Skin epidermis (tissue), 12 donors: ENCODE measurements at regions not wholly inside any gene's neighbourhood (a gene's known extent, or its start where the extent isn't known, plus 50 kb on each side); places are given as distances from the start of the nearest gene placed in this dataset.

Experiments
- H3K27ac ChIP-seq, 21 experiments: fragments of 200-600 bp; sonication (generic) in 11 of 21; one replicate each; pipeline ENCODE4 v1.5.0; 2020; ENCODE audit warnings: mild to moderate bottlenecking in 3 of 21, inconsistent platforms in 2 of 21, moderate library complexity in 2 of 21
- H3K4me3 ChIP-seq, 7 experiments: fragments of 200-600 bp; sonication (generic) in 2 of 7; one replicate each; pipeline ENCODE4 v1.5.0; 2020; ENCODE audit warnings: inconsistent platforms in 2 of 7, mild to moderate bottlenecking in 2 of 7, moderate library complexity in 1 of 7

GRCh38 chr7:13421776-13422175 lies 567.7 kb downstream of the ETV1 start:
- no peak overlapping the region for H3K4me3 ChIP-seq
- no peak overlapping the region for H3K27ac ChIP-seq

- H3K27ac ChIP-seq = no peak overlapping the region
- H3K4me3 ChIP-seq = no peak overlapping the region
Observed at GRCh38 chr7:13433946-13434345, 555.5 kb downstream of the ETV1 start.

- no peak overlapping the region for H3K27ac ChIP-seq
- H3K4me3 ChIP-seq = no peak overlapping the region
Observed at GRCh38 chr7:13442226-13442625, 547.2 kb downstream of the ETV1 start.

- H3K4me3 ChIP-seq = no peak overlapping the region
- no peak overlapping the region for H3K27ac ChIP-seq
Observed at GRCh38 chr7:13447637-13448036, 541.8 kb downstream of the ETV1 start.

GRCh38 chr7:13448243-13448642 lies 541.2 kb downstream of the ETV1 start:
- no peak overlapping the region for H3K27ac ChIP-seq
- H3K4me3 ChIP-seq = no peak overlapping the region

DNA sequence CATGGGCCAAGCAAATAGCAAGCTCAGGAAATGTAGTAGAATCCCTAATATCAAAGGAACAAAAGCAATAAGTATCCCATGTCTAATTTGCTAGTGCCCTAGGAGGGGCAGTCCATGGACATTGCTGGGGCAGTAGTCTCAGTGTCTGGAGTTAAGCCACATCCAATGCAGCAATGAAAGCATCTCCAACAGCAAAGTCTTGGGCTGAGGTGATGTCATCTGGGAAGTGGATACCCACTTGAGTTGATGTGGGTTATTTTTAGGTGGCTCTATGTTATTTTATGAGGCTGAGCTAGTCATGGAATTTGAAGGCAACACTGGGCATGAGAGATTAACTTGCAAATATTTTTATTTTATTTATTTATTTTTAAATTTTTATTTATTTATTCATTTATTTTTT lies 540.0 kb downstream of the ETV1 start:
- Histone ChIP-seq H3K4me3 (no peak overlapping the region), H3K27ac (no peak overlapping the region)

DNA sequence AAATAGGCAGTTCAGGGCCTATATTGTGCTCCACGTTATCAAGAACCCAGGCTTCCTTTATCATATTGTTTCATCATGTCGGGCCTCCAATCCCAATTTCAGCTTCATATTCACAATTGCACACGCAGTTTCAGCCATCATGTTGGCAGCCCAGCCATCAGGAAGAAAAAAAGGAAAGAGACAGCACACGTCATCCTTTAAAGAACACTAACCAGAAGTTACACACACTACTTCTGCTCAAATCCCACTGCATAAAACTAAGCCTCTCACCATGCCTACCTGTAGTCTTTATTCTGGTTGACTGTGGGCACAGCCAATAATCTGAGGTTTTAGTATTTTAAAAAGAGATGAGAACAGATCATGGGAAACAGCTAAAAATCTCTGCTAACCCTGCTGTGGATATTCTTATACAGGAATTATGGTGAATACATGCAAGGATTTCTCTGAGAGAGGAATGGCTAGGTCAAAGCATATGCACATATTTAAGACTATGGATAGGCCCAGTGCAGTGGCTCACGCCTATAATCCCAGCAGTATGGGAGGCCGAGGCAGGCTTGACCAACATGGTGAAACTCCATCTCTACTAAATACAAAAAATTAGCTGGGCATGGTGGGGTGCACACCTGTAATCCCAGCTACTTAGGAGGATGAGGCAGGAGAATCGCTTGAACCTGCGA lies 534.4 kb downstream of the ETV1 start:
- H3K27ac ChIP-seq = no peak overlapping the region
- no peak overlapping the region for H3K4me3 ChIP-seq

GRCh38 chr7:13457790-13458189 lies 531.7 kb downstream of the ETV1 start:
- no peak overlapping the region for H3K27ac ChIP-seq

GRCh38 chr7:13466874-13467547 lies 522.5 kb downstream of the ETV1 start:
- Histone ChIP-seq H3K4me3 (no peak overlapping the region), H3K27ac (no peak overlapping the region)

More at GRCh38 chr7:13457790-13458189, 531.7 kb downstream of the ETV1 start:
- H3K4me3 ChIP-seq = no peak overlapping the region

- no peak overlapping the region for H3K27ac ChIP-seq
- no peak overlapping the region for H3K4me3 ChIP-seq
Observed at GRCh38 chr7:13476881-13477444, 512.5 kb downstream of the ETV1 start.

DNA sequence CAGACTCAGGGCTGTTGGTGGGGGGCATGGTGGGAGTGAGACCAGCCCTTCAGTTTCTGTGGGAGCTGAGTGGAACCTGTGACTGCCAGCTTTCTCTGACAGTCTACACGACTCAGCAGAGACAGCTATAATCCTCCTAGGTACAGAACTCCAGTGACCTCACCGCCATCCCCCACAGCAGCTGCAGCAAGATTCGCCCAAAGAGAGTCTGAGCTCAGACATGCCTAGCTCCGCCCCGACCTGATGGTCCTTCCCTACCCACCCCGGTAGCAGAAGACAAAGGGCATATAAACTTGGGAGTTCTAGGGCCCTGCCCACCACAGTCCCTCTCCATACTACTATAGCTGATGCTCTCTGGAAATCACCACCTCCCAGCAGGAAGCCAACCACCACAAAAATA lies 500.1 kb downstream of the ETV1 start:
- H3K27ac ChIP-seq = no peak overlapping the region

GRCh38 chr7:13496976-13497375 lies 492.5 kb downstream of the ETV1 start:
- Histone ChIP-seq H3K4me3 (no peak overlapping the region), H3K27ac (no peak overlapping the region)

More for the DNA sequence above, 500.1 kb downstream of the ETV1 start:
- H3K4me3 ChIP-seq = no peak overlapping the region

- no peak overlapping the region for H3K4me3 ChIP-seq
- H3K27ac ChIP-seq = no peak overlapping the region
Observed at GRCh38 chr7:13508586-13508985, 480.9 kb downstream of the ETV1 start.

GRCh38 chr7:13518738-13519137 lies 470.7 kb downstream of the ETV1 start:
- no peak overlapping the region for H3K27ac ChIP-seq
- H3K4me3 ChIP-seq = no peak overlapping the region

DNA sequence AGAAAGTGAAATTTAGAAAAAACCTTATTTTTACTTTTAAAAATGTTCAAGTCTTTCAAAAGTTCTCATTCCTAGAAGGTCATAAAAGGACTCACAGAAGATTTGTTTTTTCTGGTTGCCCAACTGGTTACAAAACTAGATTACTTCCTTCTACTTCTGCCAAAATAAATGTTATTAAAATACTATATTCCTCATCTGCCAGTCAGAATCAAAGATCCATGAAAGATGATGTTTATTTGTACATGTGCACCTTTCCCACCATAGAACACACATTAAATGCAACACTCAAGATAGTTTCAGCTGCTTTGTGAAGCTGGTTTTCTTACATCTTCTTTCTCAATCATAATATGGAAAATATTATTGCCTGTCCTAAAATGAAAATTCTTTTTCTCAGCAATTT lies 465.4 kb downstream of the ETV1 start:
- Histone ChIP-seq H3K4me3 (no peak overlapping the region), H3K27ac (no peak overlapping the region)

GRCh38 chr7:13532028-13532753 lies 457.3 kb downstream of the ETV1 start:
- no peak overlapping the region for H3K27ac ChIP-seq
- H3K4me3 ChIP-seq = no peak overlapping the region

GRCh38 chr7:13538669-13539068 lies 450.8 kb downstream of the ETV1 start:
- Histone ChIP-seq H3K27ac (no peak overlapping the region), H3K4me3 (no peak overlapping the region)

DNA sequence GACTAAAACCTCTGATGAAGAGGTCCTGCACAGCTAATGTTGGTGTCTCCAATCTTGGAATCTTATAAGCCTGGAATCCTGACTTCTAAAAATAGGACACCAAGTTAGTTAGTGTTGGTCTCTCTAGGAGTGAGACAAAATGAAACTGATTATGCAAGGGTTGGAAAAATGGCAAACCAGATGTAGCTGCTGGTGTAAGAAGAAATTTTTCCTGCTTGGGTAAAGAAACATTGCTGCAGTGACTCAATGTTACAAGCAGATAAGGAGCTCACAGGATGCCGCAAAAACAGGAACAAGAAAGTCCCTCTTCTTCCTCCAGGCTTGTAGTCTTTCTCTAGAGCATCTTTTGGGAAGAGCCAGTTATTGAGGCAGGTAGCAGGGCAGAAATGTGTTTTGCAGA lies 449.0 kb downstream of the ETV1 start:
- Histone ChIP-seq H3K27ac (no peak overlapping the region), H3K4me3 (no peak overlapping the region)

- no peak overlapping the region for H3K27ac ChIP-seq
- no peak overlapping the region for H3K4me3 ChIP-seq
Observed at GRCh38 chr7:13541326-13541725, 448.1 kb downstream of the ETV1 start.

GRCh38 chr7:13542451-13542850 lies 447.0 kb downstream of the ETV1 start:
- Histone ChIP-seq H3K4me3 (no peak overlapping the region), H3K27ac (no peak overlapping the region)

GRCh38 chr7:13551503-13551902 lies 438.0 kb downstream of the ETV1 start:
- H3K27ac ChIP-seq = no peak overlapping the region
- no peak overlapping the region for H3K4me3 ChIP-seq
